MG63 (cell line): ENCODE measurements at regions not wholly inside any gene's neighbourhood (a gene's known extent, or its start where the extent isn't known, plus 50 kb on each side); places are given as distances from the start of the nearest gene placed in this dataset.
A peak's percentile ranks its signal among the peaks of the same experiment; 100 is the strongest.
"Not testable (repeated sequence)": the region's sequence is repeated elsewhere in the genome, so short reads cannot be mapped to it uniquely, and the experiment has no call there.

Experiments used
- DNase-seq: peaks from one replicate; pipeline ENCODE4 v3.0.0-alpha.2; 2020
- H3K27me3 ChIP-seq: fragments of 250-450 bp; sonication (Bioruptor Pico); 2 replicates; pipeline ENCODE4 v1.5.1; 2020; ENCODE audit warnings: mild to moderate bottlenecking, moderate library complexity
- H3K36me3 ChIP-seq: fragments of 250-450 bp; sonication (Bioruptor Pico); 2 replicates; pipeline ENCODE4 v1.5.1; 2020; ENCODE audit warnings: mild to moderate bottlenecking, moderate library complexity
- H3K4me3 ChIP-seq: fragments of 250-450 bp; sonication (Bioruptor Pico); 2 replicates; pipeline ENCODE4 v1.5.1; 2020; ENCODE audit warnings: mild to moderate bottlenecking, moderate library complexity
- H3K9me3 ChIP-seq: fragments of 250-450 bp; sonication (Bioruptor Pico); 2 replicates; pipeline ENCODE4 v1.5.1; 2020; ENCODE audit warnings: mild to moderate bottlenecking, moderate library complexity

DNA sequence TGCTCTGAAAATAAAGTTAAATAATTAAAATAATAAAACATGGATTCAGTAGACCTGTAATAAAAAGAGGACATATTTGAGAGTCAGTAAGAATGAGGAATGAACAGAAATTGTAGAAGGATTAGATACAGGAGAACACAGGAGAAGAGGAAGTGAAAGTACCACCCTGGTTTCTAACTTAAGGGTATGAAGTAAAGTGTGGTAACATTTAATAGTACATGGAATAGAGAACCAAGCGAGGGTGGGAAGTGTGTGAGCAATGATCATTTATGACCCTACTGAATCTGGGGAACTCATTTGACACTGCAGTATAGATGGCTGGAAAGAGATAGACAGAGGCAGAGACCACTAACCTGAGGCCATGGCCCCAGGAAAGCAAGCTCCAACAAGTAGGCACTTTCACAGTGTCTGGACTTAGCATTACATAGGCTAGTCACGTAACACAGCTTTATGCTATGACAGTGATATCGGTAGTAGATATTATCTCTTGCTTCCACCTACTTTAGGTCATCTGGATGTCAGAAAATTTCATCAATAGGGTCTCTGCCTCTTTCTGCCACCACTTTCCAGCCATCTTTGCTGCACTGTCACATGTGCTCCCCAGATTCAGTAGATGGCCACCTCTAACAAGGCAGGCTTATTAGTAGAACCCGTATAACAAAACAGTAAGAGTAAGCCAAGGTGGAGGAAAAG lies 633.9 kb upstream of the MIR17HG start:
- Histone ChIP-seq H3K4me3 (no peak overlapping the region), H3K9me3 (no peaks in the 10 kb centered on the region), H3K27me3 (no peaks in the 10 kb centered on the region), H3K36me3 (no peaks in the 10 kb centered on the region)
- no peak for DNase-seq

- Histone ChIP-seq H3K4me3 (no peak overlapping the region), H3K27me3 (no peaks in the 10 kb centered on the region), H3K36me3 (no peaks in the 10 kb centered on the region), H3K9me3 (no peaks in the 10 kb centered on the region)
- DNase-seq: no peak
Measured at GRCh38 chr13:90715485-90715884, 632.0 kb upstream of the MIR17HG start.

DNA sequence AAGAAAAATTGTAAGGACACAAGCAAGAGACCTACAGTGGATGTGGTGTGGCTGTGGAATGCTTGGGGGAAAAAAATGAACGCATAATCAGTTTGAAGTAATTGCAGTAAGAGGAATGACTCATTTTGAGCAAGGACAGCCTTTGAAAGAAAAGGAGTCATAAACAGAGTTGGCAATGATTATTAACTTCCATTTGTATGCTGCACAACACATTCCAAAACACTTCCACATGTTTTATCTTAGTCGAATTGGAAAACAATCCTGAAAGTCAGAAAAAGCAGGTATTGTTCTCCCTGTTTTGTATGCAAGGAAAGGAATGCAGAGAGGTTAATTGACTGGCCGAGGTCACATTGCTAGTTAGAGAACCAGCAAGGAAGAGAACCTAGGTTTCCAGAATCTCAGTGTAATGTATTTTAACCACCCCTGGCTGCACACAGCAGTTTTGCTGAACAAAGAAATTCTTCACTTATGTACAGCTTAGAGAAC lies 630.0 kb upstream of the MIR17HG start:
- Histone ChIP-seq H3K4me3 (no peak overlapping the region), H3K36me3 (no peaks in the 10 kb centered on the region), H3K27me3 (no peaks in the 10 kb centered on the region), H3K9me3 (no peaks in the 10 kb centered on the region)
- DNase-seq: peak; percentile 11

DNA sequence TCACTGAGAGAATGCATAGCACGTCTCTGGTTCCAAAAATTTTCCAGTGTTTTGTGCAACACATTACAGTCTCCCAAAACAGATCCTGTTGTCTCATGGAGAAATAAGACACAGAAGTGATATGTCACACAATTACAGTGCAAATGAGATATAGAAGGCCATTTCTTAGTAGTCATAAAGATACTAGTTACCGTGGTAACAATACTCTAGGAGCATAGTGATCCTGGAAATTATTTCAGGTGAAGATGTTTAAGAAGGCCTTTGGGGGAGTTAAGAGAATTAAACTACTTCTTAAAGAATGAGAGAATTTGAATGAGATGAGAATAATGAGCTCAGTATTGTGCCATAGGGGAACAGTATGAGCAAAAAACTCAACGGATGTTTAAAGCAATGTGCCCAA lies 628.0 kb upstream of the MIR17HG start:
- Histone ChIP-seq H3K4me3 (no peak overlapping the region), H3K9me3 (no peaks in the 10 kb centered on the region), H3K36me3 (no peaks in the 10 kb centered on the region), H3K27me3 (no peaks in the 10 kb centered on the region)
- no peak for DNase-seq

GRCh38 chr13:90721937-90722336 lies 625.5 kb upstream of the MIR17HG start:
- Histone ChIP-seq H3K27me3 (no peaks in the 10 kb centered on the region), H3K36me3 (no peaks in the 10 kb centered on the region), H3K9me3 (no peaks in the 10 kb centered on the region), H3K4me3 (no peak overlapping the region)
- no peak for DNase-seq

DNA sequence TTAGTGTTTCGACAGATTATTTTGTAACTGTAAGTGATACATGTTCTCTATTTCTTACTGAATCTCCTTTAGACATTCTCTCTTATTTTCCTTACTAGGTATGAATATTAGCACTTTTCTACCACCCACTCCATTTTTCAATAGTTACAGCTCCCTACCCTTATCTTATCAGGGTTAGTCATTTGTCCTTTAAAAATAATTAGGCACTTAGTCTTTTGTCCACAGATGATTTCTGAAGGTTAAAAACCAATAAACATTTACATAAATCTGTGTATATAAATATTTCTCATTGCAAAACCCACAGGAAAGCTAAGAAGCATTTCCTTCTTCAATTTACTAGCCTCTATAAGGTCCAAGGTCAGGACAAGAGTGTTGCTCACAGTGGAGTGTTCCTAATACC lies 624.1 kb upstream of the MIR17HG start:
- no peak for DNase-seq
- Histone ChIP-seq H3K4me3 (no peak overlapping the region), H3K36me3 (no peaks in the 10 kb centered on the region), H3K27me3 (no peaks in the 10 kb centered on the region), H3K9me3 (no peaks in the 10 kb centered on the region)

DNA sequence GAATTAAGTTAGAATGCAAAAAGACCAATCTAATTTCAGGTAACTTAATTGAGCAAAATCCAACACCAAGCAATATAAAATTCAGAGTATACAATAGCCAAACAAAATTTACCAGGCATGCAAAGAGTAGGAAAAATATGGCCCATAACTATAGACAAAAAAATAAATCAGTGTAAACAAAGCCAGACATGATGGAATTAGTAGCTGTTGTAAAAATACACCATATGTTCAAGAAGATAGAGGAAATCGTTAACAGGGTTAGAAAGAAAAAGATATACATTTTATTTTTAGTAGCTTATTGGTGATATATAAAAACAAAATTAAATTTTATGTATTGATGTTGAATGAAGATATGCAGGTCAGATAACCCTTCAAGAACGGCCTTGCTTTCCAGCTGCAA lies 621.1 kb upstream of the MIR17HG start:
- no peak overlapping the region for H3K4me3 ChIP-seq

GRCh38 chr13:90732049-90732448 lies 615.4 kb upstream of the MIR17HG start:
- no peaks in the 10 kb centered on the region for H3K36me3 ChIP-seq

More for the DNA sequence above, 621.1 kb upstream of the MIR17HG start:
- no peak for DNase-seq
- no peaks in the 10 kb centered on the region for H3K27me3 ChIP-seq
- H3K36me3 ChIP-seq: no peaks in the 10 kb centered on the region
- no peaks in the 10 kb centered on the region for H3K9me3 ChIP-seq

GRCh38 chr13:90734497-90734896 lies 613.0 kb upstream of the MIR17HG start:
- not testable (repeated sequence) for H3K9me3 ChIP-seq, DNase-seq, H3K27me3 ChIP-seq, H3K4me3 ChIP-seq, H3K36me3 ChIP-seq

More at GRCh38 chr13:90732049-90732448, 615.4 kb upstream of the MIR17HG start:
- DNase-seq: no peak
- H3K27me3 ChIP-seq: no peaks in the 10 kb centered on the region
- no peaks in the 10 kb centered on the region for H3K9me3 ChIP-seq
- H3K4me3 ChIP-seq: no peak overlapping the region

GRCh38 chr13:90738881-90739280 lies 608.6 kb upstream of the MIR17HG start:
- no peak overlapping the region for H3K4me3 ChIP-seq
- no peaks in the 10 kb centered on the region for H3K36me3 ChIP-seq
- H3K27me3 ChIP-seq: no peaks in the 10 kb centered on the region
- no peak for DNase-seq
- no peaks in the 10 kb centered on the region for H3K9me3 ChIP-seq

DNA sequence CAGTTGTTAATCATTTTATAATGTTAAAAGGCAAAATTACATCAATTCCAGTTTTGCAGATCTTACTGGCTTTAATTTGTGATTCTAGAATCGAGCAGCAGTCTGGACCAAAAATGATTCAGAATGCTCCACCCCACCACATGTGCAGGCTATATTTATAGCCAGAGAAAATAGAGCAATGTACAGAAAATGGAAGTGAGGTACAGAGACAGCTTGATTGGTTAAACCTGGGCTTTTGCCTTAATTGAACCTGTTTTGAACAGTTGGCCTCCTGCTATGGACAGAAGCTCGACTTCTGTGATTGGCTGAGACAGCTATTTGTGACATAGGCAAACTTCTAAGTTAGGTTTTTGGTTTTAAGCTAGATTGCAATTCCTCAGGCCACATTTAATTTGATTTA lies 607.4 kb upstream of the MIR17HG start:
- Histone ChIP-seq H3K36me3 (no peaks in the 10 kb centered on the region), H3K4me3 (no peak overlapping the region), H3K9me3 (no peaks in the 10 kb centered on the region), H3K27me3 (no peaks in the 10 kb centered on the region)
- DNase-seq: no peak

- Histone ChIP-seq H3K27me3 (no peaks in the 10 kb centered on the region), H3K9me3 (no peaks in the 10 kb centered on the region), H3K36me3 (no peaks in the 10 kb centered on the region), H3K4me3 (no peak overlapping the region)
- DNase-seq: no peak
Measured at GRCh38 chr13:90742381-90742780, 605.1 kb upstream of the MIR17HG start.

- no peaks in the 10 kb centered on the region for H3K27me3 ChIP-seq
- H3K4me3 ChIP-seq: no peak overlapping the region
- H3K36me3 ChIP-seq: no peaks in the 10 kb centered on the region
- DNase-seq: no peak
- H3K9me3 ChIP-seq: no peaks in the 10 kb centered on the region
Measured at GRCh38 chr13:90746230-90746629, 601.3 kb upstream of the MIR17HG start.

GRCh38 chr13:90750021-90750420 lies 597.5 kb upstream of the MIR17HG start:
- Histone ChIP-seq H3K27me3 (no peaks in the 10 kb centered on the region), H3K4me3 (no peak overlapping the region), H3K9me3 (no peaks in the 10 kb centered on the region), H3K36me3 (no peaks in the 10 kb centered on the region)
- DNase-seq: no peak

DNA sequence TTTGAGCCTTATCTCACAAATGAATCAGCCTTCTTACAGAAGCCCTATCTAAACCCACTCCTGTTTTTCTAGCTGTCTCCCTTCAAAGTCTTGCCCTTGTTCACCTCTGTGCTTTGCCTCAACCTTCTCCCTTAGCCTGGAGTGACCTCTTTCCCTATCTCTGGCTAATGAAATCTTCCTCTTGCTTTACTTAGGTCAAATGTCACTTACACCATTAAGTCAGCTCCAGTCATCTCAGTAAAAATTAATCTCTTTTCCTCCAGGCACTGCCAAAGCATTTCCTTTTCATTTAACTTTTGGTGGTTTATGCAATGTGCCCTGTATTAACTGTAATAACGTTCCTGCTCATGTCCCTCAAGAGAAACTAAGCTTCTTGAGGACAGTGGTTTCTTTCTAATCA lies 596.5 kb upstream of the MIR17HG start:
- Histone ChIP-seq H3K4me3 (no peak overlapping the region), H3K9me3 (no peaks in the 10 kb centered on the region), H3K36me3 (no peaks in the 10 kb centered on the region), H3K27me3 (no peaks in the 10 kb centered on the region)
- no peak for DNase-seq

DNA sequence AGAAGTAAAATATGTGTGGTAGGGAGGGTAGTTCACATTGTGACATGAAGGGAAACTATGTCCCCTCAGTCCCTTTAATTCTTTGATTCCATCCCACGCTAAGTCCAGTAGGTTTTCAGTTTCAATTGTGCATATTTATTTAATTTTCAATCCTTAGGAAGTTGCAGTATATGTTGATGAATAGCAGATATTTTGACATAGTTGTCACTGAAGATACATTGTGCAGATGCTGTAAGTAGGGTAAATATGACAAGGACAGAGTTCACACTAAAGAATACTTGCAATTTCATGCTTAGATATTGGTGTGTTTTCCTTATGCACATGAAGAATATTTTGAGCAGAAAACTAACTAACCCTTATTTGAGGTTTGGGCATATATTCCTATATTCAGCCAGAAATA lies 595.4 kb upstream of the MIR17HG start:
- no peaks in the 10 kb centered on the region for H3K36me3 ChIP-seq
- H3K9me3 ChIP-seq: no peaks in the 10 kb centered on the region
- H3K27me3 ChIP-seq: no peaks in the 10 kb centered on the region
- H3K4me3 ChIP-seq: no peak overlapping the region
- no peak for DNase-seq

- no peak for DNase-seq
- Histone ChIP-seq H3K27me3 (no peaks in the 10 kb centered on the region), H3K4me3 (peak overlapping the region; percentile 13; the same call in 1 of the 2 replicates), H3K36me3 (no peaks in the 10 kb centered on the region), H3K9me3 (no peaks in the 10 kb centered on the region)
Measured at GRCh38 chr13:90757127-90757680, 590.3 kb upstream of the MIR17HG start.

- no peak for DNase-seq
- H3K27me3 ChIP-seq: no peaks in the 10 kb centered on the region
- H3K9me3 ChIP-seq: no peaks in the 10 kb centered on the region
- no peaks in the 10 kb centered on the region for H3K36me3 ChIP-seq
- H3K4me3 ChIP-seq: no peak overlapping the region
Measured at GRCh38 chr13:90760639-90761038, 586.8 kb upstream of the MIR17HG start.
